ENCODE measurements at regions not wholly inside any gene's neighbourhood (a gene's known extent, or its start where the extent isn't known, plus 50 kb on each side); places are given as distances from the start of the nearest gene placed in this dataset.
"Not testable (repeated sequence)": the region's sequence is repeated elsewhere in the genome, so short reads cannot be mapped to it uniquely, and the experiment has no call there.

DNA sequence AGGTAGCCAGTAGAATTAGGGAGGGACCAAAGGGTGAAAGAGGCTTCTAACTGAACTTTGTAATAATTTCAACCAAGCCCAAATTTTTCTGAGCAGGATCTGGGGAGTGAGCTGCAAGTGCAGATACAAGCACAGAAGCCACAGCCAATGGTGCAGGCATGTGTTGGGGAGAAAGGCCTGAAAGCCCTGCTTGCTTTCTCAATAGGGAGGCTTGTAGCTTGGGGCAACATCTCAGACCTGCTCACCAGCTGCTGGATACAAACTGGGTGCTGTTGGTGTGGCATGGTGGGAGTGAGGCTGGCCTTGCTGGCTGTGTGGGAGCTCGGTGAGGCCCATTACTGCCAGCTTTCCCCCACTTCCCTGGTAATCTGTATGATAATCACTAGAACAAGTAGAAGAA is 688.5 kb upstream of the SEMA3D start:
- no peak for DNase-seq

DNA sequence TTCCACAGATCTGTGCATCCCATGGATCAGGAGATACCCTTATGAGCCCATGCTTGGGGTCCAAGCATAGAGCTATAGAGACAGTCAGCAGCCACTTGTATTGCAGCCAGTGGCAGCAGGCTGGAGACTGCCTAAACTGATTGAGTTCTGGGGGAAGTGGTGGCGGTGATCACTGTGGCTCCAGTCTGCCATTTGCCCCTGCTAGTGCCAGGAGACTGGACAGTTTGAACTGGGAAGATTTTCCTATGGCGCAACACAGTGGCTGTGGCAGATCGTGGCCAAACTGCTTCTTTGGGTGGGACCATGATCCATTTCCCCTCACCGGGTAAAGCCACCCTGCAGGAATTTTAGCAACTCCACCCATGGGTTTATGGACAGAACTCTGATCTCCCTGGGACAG is 679.7 kb upstream of the SEMA3D start:
- no peak for DNase-seq

DNA sequence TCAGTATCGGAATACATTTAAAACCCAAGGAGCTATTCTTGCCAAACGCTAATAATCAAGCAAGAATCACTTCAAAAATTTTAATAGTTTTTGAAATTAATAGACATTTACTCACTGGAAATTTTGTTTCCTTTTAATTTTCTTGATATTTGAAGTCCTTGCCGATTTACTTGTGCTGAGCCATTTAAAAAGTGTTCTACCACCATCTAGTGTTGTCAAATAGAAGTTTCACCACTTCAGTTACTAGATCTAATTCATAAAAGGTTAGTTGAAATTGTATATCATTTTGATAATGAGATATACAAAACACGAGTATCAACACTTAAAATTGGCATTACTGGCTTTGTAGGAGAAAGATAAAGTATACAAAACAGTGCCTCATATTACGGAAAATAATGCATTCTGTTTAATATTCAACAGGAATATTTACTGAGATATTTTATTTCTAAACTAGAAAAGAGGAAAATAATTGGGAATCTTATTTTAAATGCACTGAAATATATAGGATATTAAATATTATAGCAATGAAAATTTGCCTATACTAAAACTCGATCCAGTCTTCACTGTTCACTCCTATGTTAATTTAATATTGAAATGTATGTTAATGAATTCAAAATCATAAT is 664.8 kb upstream of the SEMA3D start:
- DNase-seq: peak in 1 of 2 experiments; percentile 3

DNA sequence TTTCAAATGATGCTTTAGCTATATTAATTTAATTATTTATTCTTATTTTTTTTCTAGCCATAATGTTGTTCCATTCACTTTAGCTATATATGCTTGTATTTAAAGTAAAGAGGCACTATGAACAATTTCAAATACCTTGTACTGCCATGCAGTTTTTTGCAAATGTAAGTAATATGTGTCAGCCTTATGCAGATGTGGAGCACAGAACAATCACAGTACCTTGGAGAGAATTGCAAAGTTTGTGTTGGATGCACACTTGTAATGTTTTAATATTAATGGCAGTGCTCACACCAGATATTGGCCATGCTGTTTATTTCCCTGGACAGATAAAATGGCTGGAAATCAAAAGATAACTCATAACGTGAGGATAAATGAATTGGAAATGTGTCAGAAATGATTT is 663.5 kb upstream of the SEMA3D start:
- DNase-seq: no peak

DNA sequence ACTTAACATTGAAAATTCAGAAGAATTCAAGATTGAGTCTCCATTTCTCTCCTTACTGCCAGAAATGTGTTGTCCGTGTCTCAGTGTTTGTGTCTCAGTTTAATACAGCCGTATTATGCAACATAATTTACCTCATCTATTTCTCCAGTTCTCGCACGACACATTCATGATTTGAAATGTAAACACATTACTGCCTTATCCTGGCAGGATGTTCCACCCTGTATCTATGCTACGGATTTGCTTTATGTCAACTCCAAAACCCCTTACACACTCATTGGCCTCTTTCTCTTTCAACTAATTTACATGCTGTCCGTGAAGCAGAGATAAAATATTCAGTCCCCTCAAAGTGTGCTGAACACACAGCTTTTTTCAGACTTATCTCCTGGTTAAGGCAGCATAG is 653.7 kb upstream of the SEMA3D start:
- no peak for DNase-seq

DNA sequence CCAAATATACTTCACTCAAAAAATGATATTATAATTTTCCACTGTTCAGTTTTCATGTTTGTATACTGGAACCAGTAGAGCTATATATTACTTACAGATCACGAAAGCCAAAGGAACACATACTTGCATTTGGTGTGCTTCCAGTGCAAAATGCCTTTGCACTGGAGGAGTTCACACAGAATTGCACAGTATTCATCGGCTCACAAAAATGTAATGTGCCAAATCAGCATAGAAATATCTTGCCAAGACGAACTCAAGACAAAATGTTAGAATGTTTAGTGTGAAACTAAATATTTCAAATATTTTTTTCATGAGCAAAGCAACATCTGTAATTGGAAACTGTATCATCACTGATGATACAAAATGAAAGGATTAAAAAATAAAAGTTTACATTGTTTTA is 646.2 kb upstream of the SEMA3D start:
- no peak for DNase-seq

DNA sequence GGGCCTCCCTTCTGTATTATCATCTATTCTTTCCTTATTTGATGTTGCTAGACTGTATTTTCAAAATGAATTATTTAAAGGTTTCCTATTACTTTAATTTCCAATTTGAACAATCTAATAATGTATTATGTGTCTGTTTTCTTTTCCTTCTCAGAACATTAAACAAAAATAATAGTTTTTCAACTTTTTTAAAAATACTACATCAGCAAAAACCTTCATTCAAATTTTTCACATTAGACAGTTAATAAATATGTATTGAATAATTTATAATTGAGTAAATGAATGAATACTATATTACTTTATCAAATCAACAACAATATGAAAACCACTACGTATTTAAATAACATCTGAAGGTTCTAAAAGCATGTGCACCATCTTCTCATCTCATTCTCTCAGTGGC is 644.1 kb upstream of the SEMA3D start:
- no peak for DNase-seq

DNA sequence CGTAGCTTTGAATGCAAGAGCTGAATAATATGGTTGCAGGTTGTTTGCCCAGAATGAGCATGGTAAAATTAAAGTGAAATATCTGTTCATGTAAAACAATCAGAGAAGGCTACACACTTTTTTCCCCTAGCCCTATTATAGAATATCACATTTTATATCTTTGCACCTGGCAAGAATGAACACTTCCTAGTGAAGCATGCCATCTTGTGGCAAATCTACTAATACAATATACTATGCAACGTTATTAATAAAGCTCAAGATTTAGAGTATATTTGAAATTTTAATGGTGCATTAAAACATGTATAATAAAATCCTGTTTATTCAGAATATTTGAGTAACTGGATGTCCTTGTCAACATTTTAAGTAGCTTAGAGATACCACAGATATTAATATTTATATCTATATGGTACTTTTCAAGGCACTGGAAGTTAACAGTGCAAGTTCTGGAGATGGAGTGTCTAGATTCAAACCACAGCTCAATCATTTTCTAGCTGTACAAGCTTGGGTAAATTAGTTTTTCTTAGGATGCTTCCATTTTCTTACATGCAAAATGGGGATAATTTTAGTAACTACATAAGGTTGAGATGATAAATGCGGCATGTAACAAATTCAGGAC is 643.1 kb upstream of the SEMA3D start:
- no peak for DNase-seq

DNA sequence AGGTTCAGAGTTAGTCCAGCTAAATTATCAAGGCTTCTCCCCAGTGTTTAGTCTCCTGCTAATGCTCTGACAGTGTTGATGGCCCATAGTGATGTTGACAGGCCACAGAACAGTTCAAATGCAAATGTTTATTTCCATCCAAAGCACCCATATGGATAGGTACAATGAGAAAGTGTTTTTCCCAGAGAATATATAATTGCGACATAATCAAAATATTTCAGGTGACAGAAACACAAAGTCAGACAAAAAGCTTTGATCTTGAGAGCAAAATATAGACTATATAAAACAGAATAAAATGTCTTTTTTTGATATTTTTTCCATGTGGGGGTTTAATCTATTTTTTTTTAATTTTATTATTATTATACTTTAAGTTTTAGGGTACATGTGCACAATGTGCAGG is 642.3 kb upstream of the SEMA3D start:
- DNase-seq: no peak

DNA sequence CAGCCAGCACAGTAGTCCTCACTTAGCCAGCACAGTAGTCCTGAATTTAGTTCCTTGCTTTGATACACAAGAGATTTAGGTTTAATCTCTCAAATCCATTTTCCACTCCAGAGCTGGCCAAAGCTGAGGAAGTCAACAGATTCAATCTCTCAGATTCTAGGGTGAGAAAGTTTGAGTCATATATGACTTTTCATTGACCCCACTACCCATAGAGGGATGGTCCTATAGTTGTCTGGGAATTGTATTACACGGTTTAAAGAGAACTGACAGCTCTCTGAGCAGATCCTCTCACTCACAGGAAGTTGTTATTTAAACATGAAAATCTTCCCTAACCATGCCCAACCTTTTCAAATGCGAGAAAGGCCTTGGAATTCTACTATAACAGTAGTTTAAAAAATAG is 641.8 kb upstream of the SEMA3D start:
- DNase-seq: no peak

DNA sequence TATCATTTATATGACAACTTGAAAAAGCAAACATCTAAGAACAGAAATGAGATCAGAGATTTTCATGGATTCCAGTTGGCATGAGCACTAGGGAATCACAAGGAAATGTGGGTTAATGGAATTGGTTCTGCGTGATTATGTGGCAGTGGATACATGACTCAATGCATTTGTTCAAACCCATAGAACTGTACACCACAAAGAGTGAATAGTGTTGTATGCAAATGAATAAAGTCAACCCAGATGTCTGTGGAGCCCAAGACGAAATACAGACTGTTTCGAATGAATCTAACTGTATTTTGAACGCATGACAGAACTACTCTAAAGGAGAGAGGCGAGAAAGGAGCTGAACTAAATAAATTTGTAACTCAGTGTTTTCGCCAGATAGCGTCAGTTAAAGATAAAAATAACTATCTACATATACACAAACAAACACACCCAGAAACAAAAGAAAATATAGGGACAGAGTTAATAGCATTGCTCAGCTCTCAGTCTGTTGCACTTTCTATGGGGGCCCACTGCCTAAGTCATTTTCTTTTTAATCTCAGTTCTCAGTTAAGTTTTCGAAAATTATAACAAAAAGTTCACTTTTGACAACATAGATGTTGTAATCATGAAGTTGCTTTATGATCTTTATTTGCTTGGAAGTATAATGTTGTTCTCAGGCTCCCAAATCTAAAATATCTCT is 636.7 kb upstream of the SEMA3D start:
- DNase-seq: no peak

DNA sequence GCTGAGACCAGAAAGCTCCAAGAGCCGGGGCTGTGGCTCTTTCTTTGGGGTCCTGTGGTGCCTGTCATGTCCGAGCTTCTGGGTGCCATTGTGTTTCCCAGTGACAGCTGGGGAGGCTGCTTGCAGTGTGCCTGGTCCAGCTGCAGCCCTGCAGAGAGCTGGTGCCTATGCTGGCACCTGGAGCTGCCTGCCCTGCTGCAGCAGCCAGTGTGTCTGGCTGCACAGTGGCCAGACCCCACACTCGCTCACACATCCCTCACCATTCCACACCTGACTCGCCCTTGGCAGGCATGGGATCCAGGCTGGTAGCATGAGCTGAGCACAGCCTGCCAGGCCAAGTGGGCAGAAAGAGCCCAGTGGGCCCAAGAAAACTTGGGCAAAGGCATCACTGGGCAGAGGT is 635.1 kb upstream of the SEMA3D start:
- no peak for DNase-seq

DNA sequence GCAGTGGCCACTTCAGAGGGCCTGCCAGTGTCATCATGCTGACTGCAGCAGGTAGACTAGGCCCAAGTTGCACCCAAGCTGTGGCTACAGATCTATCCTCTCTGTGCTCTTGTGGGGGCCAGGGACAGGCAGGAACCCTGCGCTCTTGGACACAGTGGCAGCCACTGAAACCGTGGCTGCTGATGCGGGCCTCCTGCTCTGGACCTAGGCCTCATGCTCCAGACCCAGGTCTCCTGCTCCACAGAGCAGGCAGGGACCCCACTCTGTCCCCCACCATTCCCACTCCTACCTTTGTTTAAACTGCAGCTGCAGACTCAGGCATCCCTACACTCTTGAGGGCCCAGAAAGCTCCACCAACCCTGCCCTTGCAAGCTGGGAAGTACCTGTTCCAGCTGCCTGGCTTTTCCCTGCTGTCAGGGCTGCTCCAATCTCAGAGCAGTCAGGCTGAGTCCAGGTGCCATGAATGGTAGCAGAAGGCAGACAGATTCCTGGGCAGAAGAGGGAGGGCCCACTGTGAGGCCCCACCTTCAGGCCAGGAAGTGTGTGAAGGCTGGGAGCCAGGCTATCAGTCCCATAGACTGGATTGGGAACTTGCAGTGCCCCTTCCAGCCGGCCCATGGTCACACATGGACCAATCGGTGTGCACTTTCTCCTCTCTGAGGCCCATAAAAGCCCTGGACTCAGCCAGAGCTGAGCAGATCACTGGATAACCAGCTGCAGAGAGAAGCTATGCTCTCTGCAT is 634.0 kb upstream of the SEMA3D start:
- no peak for DNase-seq

DNA sequence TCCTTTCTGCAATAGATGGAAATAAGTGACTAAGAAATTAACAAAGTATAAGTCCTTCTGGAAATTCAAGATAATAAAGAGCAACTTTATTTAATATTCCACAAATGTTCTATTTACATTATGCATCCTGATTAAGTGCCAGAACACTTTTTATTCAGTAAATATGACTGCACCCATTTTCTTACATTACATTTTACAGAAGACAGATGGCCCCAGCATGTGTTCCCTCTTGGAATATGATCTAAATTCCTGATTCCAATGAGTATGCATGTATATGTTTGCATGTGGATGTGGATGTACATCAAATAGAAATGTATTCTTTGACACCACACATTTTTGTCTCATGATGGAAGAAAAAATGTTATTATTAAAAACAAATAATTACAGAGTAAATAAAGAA is 628.7 kb upstream of the SEMA3D start:
- DNase-seq: no peak

DNA sequence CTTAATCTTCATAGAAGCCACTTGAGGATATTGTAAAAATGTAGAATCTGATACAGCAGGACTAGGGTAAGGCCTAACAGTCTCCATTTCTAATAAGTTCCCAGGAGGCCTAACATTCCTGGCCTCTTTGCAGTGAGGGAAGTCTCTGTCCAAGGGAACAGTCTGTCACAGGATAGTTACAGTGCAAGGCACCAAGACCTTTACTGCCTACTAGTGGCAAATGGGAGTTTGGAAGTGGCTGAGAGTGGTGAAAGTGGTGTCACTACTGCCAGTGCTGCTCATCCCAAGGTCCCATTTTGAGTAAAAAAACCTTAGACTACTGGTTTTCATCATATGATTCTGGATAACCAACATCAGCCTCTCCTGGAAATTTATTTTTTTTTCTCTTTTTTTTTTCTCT is 619.5 kb upstream of the SEMA3D start:
- DNase-seq: no peak

DNA sequence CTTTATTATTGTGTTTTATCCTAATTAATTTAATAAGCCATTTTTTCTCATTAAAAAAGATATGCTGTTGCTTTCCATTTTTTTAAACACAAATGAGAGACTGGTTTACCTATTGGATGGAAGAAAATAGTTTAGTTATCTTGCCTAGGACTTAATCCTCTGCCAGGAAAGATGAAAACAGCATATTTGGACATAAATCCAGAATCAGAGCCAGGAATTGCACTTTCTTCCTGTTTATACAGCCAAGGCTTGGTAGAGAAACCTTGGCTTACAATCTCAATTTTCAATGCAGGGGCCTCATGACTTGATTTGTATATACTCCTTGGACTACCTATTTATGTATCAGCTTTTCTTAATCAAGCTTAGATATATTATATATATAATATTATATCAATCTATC is 618.8 kb upstream of the SEMA3D start:
- DNase-seq: no peak

DNA sequence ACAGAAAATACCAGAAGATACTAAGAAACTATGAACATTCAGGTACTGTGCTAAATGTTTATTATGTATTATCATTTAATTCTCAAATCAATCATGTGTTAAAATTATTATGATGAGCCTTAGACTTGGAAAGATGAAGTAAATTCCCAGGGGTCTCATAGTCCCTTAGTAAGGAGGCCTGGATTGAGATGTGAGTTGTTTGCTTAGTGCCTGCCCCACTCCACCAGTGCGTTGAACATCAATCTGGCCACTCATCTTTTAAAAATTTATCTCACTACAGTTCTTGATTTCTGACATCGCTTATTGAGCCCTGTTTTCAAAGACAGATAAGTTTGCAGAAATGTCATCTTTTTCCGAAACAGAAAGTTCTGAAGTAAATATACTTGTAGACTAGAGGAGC is 618.4 kb upstream of the SEMA3D start:
- no peak for DNase-seq

DNA sequence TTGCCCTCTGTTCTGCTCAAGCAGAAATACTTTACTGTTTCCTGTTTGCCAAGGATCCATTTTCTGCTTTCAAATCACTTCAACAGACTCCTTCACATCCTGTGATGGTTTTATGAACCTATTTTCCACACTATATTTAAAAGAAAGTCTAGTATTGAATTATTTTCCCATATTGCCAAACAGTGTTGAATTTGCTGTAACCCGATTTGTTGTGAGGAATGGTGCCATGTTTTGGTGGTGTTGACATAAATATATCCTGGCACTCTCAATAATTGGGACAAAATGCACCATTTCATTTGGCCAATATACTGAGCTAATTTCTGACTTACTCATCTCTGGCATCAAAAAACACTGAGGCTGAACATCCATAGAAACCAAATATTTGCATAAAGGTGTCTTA is 615.4 kb upstream of the SEMA3D start:
- DNase-seq: no peak

DNA sequence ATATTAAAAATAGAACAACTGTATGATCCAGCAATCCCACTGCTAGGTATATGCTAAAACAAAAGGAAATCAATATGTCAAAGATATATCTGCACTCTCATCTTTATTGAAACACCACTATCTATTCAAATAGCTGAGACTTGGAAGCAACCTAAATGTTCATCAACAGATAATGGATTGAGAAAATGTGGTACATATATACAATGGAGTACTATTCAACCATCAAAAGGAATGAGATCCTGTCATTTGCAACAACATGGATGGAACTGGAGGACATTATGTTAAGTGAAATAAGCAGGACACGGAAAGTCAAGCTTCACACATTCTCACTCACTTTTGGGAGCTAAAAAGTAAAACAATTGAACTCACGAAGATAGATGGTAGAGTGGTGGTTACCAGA is 610.1 kb upstream of the SEMA3D start:
- DNase-seq: no peak

DNA sequence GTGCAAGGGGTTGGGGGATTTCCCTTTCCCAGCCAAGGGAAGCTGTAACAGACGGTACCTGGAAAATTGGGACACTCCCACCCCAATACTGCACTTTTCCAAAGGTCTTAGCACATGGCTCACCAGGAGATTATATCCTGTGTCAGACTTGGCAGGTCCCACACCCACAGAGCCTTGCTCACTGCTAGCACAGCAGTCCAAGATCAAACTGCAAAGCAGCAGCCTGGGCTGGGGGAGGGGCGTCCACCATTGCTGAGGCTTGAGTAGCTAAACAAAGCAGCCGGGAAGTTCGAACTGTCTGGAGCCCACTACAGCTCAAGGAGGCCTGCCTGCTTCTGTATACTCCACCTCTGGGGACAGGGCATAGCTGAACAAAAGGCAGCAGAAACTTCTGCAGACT is 604.2 kb upstream of the SEMA3D start:
- not testable (repeated sequence) for DNase-seq

DNA sequence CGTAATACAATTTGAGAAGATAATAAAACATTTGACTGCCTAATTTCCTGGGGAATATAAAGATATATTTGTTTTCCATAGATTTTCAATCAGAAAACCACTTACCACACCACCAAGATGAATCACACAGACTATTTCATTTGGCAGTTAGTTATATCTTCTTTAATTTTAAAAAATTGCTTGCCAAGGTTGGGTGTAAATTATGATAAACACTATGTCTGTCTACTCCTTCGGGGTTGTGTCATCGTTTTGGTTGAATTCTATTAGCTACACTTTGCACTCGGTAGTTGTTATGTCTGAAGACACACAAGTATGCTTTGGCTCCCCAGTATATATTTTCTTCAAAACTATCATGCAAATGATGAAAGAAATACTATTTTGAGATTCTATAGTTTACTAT is 594.8 kb upstream of the SEMA3D start:
- no peak for DNase-seq

DNA sequence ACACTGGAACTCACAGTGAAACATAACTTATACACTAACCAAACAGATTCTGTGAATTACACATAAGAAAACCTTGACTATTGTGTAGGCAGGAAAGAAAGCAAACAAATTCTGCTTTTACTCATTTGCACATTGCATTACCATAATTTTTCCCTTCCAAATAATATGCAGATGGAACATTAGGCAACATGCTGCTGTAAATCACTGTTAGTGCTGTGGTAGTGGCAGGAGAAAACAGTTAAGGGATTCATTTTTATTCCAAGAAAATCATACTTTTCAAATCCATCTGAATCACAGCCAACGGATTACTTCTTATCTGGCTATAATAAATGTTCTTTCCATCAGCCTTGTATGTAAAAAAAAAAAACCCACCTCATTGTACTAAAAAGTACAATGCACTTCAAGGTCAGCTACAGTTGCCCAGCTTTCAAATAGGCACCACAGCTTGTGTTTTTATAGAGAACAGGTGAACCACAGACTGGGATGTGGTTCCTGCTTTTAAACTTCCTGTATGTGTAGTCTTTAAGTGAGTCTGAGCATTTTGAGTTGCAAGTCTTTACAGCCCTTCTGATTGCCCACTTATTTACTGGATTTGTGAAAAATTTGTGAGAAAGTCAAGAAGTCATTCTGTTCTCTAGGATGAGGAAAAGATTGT is 590.0 kb upstream of the SEMA3D start:
- DNase-seq: no peak

DNA sequence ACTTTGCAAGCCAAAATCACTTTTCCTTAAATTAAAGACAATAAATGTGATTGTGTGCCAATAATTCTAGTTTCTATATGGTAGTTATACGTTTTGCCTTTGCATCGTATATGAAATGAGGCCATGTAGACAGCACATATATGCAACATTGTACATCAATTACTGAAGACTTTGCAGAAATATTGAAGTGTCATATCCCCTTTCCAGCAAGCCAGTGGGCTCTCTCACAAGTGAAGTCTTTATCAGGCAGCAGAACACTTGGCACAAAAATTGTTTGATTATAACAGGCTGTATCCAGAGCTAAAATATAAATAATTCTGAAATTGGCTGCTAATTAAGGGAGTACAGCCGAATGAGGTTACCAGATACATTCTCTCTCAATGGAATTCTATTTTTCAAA is 588.6 kb upstream of the SEMA3D start:
- no peak for DNase-seq

DNA sequence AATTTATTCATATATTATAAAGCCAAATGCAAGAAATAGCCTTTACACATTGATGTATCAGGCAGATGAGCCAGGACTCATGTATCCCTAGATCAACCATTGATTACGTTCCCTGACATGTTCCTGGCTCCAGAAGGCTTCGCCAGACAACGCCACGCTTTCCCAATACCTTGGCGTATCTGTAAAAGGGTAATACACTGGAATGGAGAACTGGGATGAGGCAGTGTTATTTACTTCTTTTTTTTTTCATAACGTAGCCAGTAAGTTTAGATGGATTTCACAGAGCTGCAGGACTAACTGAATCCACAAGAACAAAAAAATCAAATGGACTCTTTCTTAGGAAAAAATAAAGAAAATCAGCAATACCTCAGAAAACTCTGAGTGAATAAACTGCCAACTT is 588.1 kb upstream of the SEMA3D start:
- DNase-seq: no peak

All from NCI-H187 (cell line).